IPS-18a (cell line): ENCODE measurements at regions not wholly inside any gene's neighbourhood (a gene's known extent, or its start where the extent isn't known, plus 50 kb on each side); places are given as distances from the start of the nearest gene placed in this dataset.
"Not testable (repeated sequence)": the region's sequence is repeated elsewhere in the genome, so short reads cannot be mapped to it uniquely, and the experiment has no call there.

ENCODE experiments used
- H3K27ac ChIP-seq: one replicate; pipeline ENCODE4 v1.5.1; 2013; ENCODE audit warnings: low read length
- H3K27me3 ChIP-seq: one replicate; pipeline ENCODE4 v1.6.1; 2013; ENCODE audit warnings: mild to moderate bottlenecking, low read length; ENCODE audit not compliant: control insufficient read depth, insufficient read depth
- H3K36me3 ChIP-seq: one replicate; pipeline ENCODE4 v1.6.1; 2013; ENCODE audit warnings: low read depth, low read length; ENCODE audit not compliant: control insufficient read depth
- H3K4me1 ChIP-seq: one replicate; pipeline ENCODE4 v1.6.1; 2013; ENCODE audit warnings: low read depth, low read length; ENCODE audit not compliant: control insufficient read depth
- H3K4me3 ChIP-seq: one replicate; pipeline ENCODE4 v1.5.1; 2013; ENCODE audit warnings: low read length
- H3K9ac ChIP-seq: one replicate; pipeline ENCODE4 v1.6.1; 2013; ENCODE audit warnings: mild to moderate bottlenecking, low read length, moderate library complexity
- H3K9me3 ChIP-seq: one replicate; pipeline ENCODE4 v1.6.1; 2013; ENCODE audit warnings: low read depth, low read length; ENCODE audit not compliant: control insufficient read depth

- Histone ChIP-seq H3K27me3 (no peaks in the 10 kb centered on the region), H3K9ac (no peak overlapping the region), H3K4me3 (no peak overlapping the region)
Measured at GRCh38 chr4:188959424-188959823, 820.2 kb downstream of the TRIML1 start.

GRCh38 chr4:188960411-188961093, 821.3 kb downstream of the TRIML1 start:
- H3K27me3 ChIP-seq: no peaks in the 10 kb centered on the region
- H3K27ac ChIP-seq: no peak overlapping the region
- no peaks in the 10 kb centered on the region for H3K9me3 ChIP-seq
- H3K36me3 ChIP-seq: no peaks in the 10 kb centered on the region
- H3K4me1 ChIP-seq: no peaks in the 10 kb centered on the region
- H3K9ac ChIP-seq: no peak overlapping the region
- no peak overlapping the region for H3K4me3 ChIP-seq

More at GRCh38 chr4:188959424-188959823, 820.2 kb downstream of the TRIML1 start:
- no peak overlapping the region for H3K27ac ChIP-seq
- no peaks in the 10 kb centered on the region for H3K9me3 ChIP-seq
- H3K4me1 ChIP-seq: no peaks in the 10 kb centered on the region
- H3K36me3 ChIP-seq: no peaks in the 10 kb centered on the region

GRCh38 chr4:188971125-188971524, 831.9 kb downstream of the TRIML1 start:
- no peaks in the 10 kb centered on the region for H3K36me3 ChIP-seq
- H3K9ac ChIP-seq: no peak overlapping the region
- H3K9me3 ChIP-seq: no peaks in the 10 kb centered on the region
- H3K4me1 ChIP-seq: peaks cover 9% of the 10 kb centered on the region
- H3K4me3 ChIP-seq: no peak overlapping the region
- no peaks in the 10 kb centered on the region for H3K27me3 ChIP-seq
- H3K27ac ChIP-seq: no peak overlapping the region

GRCh38 chr4:188975271-188975670, 836.0 kb downstream of the TRIML1 start:
- Histone ChIP-seq H3K27ac (peak overlapping the region; percentile 45), H3K9ac (no peak overlapping the region)

GRCh38 chr4:188976644-188977115, 837.4 kb downstream of the TRIML1 start:
- Histone ChIP-seq H3K9ac (peak overlapping the region; percentile 64), H3K36me3 (no peaks in the 10 kb centered on the region), H3K4me3 (peak overlapping the region; percentile 6), H3K27me3 (no peaks in the 10 kb centered on the region), H3K9me3 (no peaks in the 10 kb centered on the region), H3K27ac (peak overlapping the region; percentile 84), H3K4me1 (peaks cover 36% of the 10 kb centered on the region)

More at GRCh38 chr4:188975271-188975670, 836.0 kb downstream of the TRIML1 start:
- H3K36me3 ChIP-seq: no peaks in the 10 kb centered on the region
- H3K4me3 ChIP-seq: no peak overlapping the region
- H3K27me3 ChIP-seq: no peaks in the 10 kb centered on the region
- peaks cover 36% of the 10 kb centered on the region for H3K4me1 ChIP-seq
- no peaks in the 10 kb centered on the region for H3K9me3 ChIP-seq

GRCh38 chr4:188977232-188977631, 838.0 kb downstream of the TRIML1 start:
- not testable (repeated sequence) for H3K9ac ChIP-seq, H3K36me3 ChIP-seq, H3K9me3 ChIP-seq, H3K4me3 ChIP-seq, H3K27me3 ChIP-seq
- H3K27ac ChIP-seq: peak overlapping the region; percentile 67
- peaks cover 36% of the 10 kb centered on the region for H3K4me1 ChIP-seq

- no peak overlapping the region for H3K4me3 ChIP-seq
- no peaks in the 10 kb centered on the region for H3K9me3 ChIP-seq
- H3K9ac ChIP-seq: no peak overlapping the region
- no peak overlapping the region for H3K27ac ChIP-seq
- peaks cover 1% of the 10 kb centered on the region for H3K4me1 ChIP-seq
- no peaks in the 10 kb centered on the region for H3K36me3 ChIP-seq
- H3K27me3 ChIP-seq: no peaks in the 10 kb centered on the region
Measured at GRCh38 chr4:188984518-188984917, 845.3 kb downstream of the TRIML1 start.

- no peak overlapping the region for H3K9ac ChIP-seq
- no peaks in the 10 kb centered on the region for H3K4me1 ChIP-seq
- H3K27ac ChIP-seq: no peak overlapping the region
- H3K36me3 ChIP-seq: no peaks in the 10 kb centered on the region
- H3K9me3 ChIP-seq: no peaks in the 10 kb centered on the region
- H3K27me3 ChIP-seq: no peaks in the 10 kb centered on the region
- no peak overlapping the region for H3K4me3 ChIP-seq
Measured at GRCh38 chr4:188986271-188986689, 847.0 kb downstream of the TRIML1 start.

- no peaks in the 10 kb centered on the region for H3K27me3 ChIP-seq
- H3K36me3 ChIP-seq: no peaks in the 10 kb centered on the region
- H3K27ac ChIP-seq: no peak overlapping the region
- no peaks in the 10 kb centered on the region for H3K4me1 ChIP-seq
- no peak overlapping the region for H3K9ac ChIP-seq
- no peaks in the 10 kb centered on the region for H3K9me3 ChIP-seq
- H3K4me3 ChIP-seq: no peak overlapping the region
Measured at GRCh38 chr4:188987011-188987410, 847.8 kb downstream of the TRIML1 start.

- Histone ChIP-seq H3K27ac (no peak overlapping the region), H3K4me1 (no peaks in the 10 kb centered on the region), H3K36me3 (no peaks in the 10 kb centered on the region), H3K4me3 (no peak overlapping the region), H3K27me3 (no peaks in the 10 kb centered on the region), H3K9me3 (no peaks in the 10 kb centered on the region), H3K9ac (no peak overlapping the region)
Measured at GRCh38 chr4:188988131-188988530, 848.9 kb downstream of the TRIML1 start.

- H3K27ac ChIP-seq: no peak overlapping the region
- H3K4me3 ChIP-seq: no peak overlapping the region
- H3K9me3 ChIP-seq: no peaks in the 10 kb centered on the region
- H3K27me3 ChIP-seq: no peaks in the 10 kb centered on the region
- no peaks in the 10 kb centered on the region for H3K4me1 ChIP-seq
- no peak overlapping the region for H3K9ac ChIP-seq
- H3K36me3 ChIP-seq: no peaks in the 10 kb centered on the region
Measured at GRCh38 chr4:188989371-188989770, 850.1 kb downstream of the TRIML1 start.

GRCh38 chr4:188992706-188993105, 853.5 kb downstream of the TRIML1 start:
- Histone ChIP-seq H3K9ac (no peak overlapping the region), H3K27ac (no peak overlapping the region), H3K36me3 (no peaks in the 10 kb centered on the region), H3K4me3 (no peak overlapping the region), H3K27me3 (no peaks in the 10 kb centered on the region), H3K4me1 (no peaks in the 10 kb centered on the region), H3K9me3 (no peaks in the 10 kb centered on the region)
